ENCODE measurements at regions not wholly inside any gene's neighbourhood (a gene's known extent, or its start where the extent isn't known, plus 50 kb on each side); places are given as distances from the start of the nearest gene placed in this dataset.

- Mint-ChIP-seq H3K27ac (no peak overlapping the region), H3K9me3 (peaks cover 2% of the 10 kb centered on the region), H3K36me3 (no peaks in the 10 kb centered on the region), H3K4me1 (peaks cover 22% of the 10 kb centered on the region), H3K4me3 (no peak overlapping the region)
- no peak for ATAC-seq
- DNase-seq (ENCODE audit: low spot score in 2 of 2): no peak
Observed at GRCh38 chr11:128407962-128408361, 179.4 kb downstream of the ETS1 start.

GRCh38 chr11:128405714-128406662 lies 181.4 kb downstream of the ETS1 start:
- Mint-ChIP-seq H3K27ac (no peak overlapping the region), H3K4me3 (no peak overlapping the region), H3K4me1 (peaks cover 20% of the 10 kb centered on the region), H3K36me3 (no peaks in the 10 kb centered on the region), H3K9me3 (peaks cover 2% of the 10 kb centered on the region)
- DNase-seq (ENCODE audit: low spot score in 2 of 2): no peak
- no peak for ATAC-seq

- no peaks in the 10 kb centered on the region for H3K9me3 Mint-ChIP-seq
- no peak overlapping the region for H3K4me3 Mint-ChIP-seq
- peaks cover 20% of the 10 kb centered on the region for H3K4me1 Mint-ChIP-seq
- no peaks in the 10 kb centered on the region for H3K36me3 Mint-ChIP-seq
- H3K27ac Mint-ChIP-seq: no peak overlapping the region
- DNase-seq (ENCODE audit: low spot score in 2 of 2) (no peak), ATAC-seq (no peak)
Observed at GRCh38 chr11:128405112-128405511, 182.2 kb downstream of the ETS1 start.

- H3K36me3 Mint-ChIP-seq: no peaks in the 10 kb centered on the region
- peaks cover 24% of the 10 kb centered on the region for H3K4me1 Mint-ChIP-seq
- H3K9me3 Mint-ChIP-seq: no peaks in the 10 kb centered on the region
- DNase-seq (ENCODE audit: low spot score in 2 of 2) (no peak), ATAC-seq (no peak)
- H3K4me3 Mint-ChIP-seq: no peak overlapping the region
- no peak overlapping the region for H3K27ac Mint-ChIP-seq
Observed at GRCh38 chr11:128404437-128404836, 182.9 kb downstream of the ETS1 start.

GRCh38 chr11:128400382-128401203 lies 186.8 kb downstream of the ETS1 start:
- no peak for ATAC-seq
- no peaks in the 10 kb centered on the region for H3K36me3 Mint-ChIP-seq
- no peak overlapping the region for H3K4me3 Mint-ChIP-seq
- no peak for DNase-seq (ENCODE audit: low spot score in 2 of 2)
- peaks cover 28% of the 10 kb centered on the region for H3K4me1 Mint-ChIP-seq
- H3K27ac Mint-ChIP-seq: no peak overlapping the region
- no peaks in the 10 kb centered on the region for H3K9me3 Mint-ChIP-seq

GRCh38 chr11:128399251-128400121 lies 187.9 kb downstream of the ETS1 start:
- DNase-seq (ENCODE audit: low spot score in 2 of 2): no peak
- Mint-ChIP-seq H3K9me3 (no peaks in the 10 kb centered on the region), H3K36me3 (no peaks in the 10 kb centered on the region), H3K4me1 (peaks cover 33% of the 10 kb centered on the region), H3K27ac (no peak overlapping the region), H3K4me3 (no peak overlapping the region)
- ATAC-seq: peak; percentile 86

GRCh38 chr11:128398517-128399250 lies 188.7 kb downstream of the ETS1 start:
- no peak overlapping the region for H3K4me3 Mint-ChIP-seq
- no peak overlapping the region for H3K27ac Mint-ChIP-seq
- ATAC-seq (peak; percentile 12), DNase-seq (ENCODE audit: low spot score in 2 of 2) (no peak)
- no peaks in the 10 kb centered on the region for H3K36me3 Mint-ChIP-seq
- H3K9me3 Mint-ChIP-seq: no peaks in the 10 kb centered on the region
- H3K4me1 Mint-ChIP-seq: peaks cover 33% of the 10 kb centered on the region

GRCh38 chr11:128397362-128397761 lies 190.0 kb downstream of the ETS1 start:
- H3K9me3 Mint-ChIP-seq: no peaks in the 10 kb centered on the region
- H3K4me1 Mint-ChIP-seq: peaks cover 33% of the 10 kb centered on the region
- ATAC-seq: peak; percentile 77

GRCh38 chr11:128394431-128395089 lies 192.8 kb downstream of the ETS1 start:
- Mint-ChIP-seq H3K27ac (no peak overlapping the region), H3K36me3 (no peaks in the 10 kb centered on the region), H3K9me3 (no peaks in the 10 kb centered on the region), H3K4me1 (peaks cover 34% of the 10 kb centered on the region), H3K4me3 (no peak overlapping the region)
- no peak for DNase-seq (ENCODE audit: low spot score in 2 of 2)
- no peak for ATAC-seq

More at GRCh38 chr11:128397362-128397761, 190.0 kb downstream of the ETS1 start:
- H3K4me3 Mint-ChIP-seq: no peak overlapping the region
- no peak overlapping the region for H3K27ac Mint-ChIP-seq
- DNase-seq (ENCODE audit: low spot score in 2 of 2): no peak
- H3K36me3 Mint-ChIP-seq: no peaks in the 10 kb centered on the region

GRCh38 chr11:128392259-128392658 lies 195.1 kb downstream of the ETS1 start:
- Mint-ChIP-seq H3K36me3 (no peaks in the 10 kb centered on the region), H3K4me3 (no peak overlapping the region), H3K27ac (no peak overlapping the region), H3K4me1 (peaks cover 19% of the 10 kb centered on the region), H3K9me3 (no peaks in the 10 kb centered on the region)
- DNase-seq (ENCODE audit: low spot score in 2 of 2) (no peak), ATAC-seq (no peak)

- Mint-ChIP-seq H3K4me1 (peaks cover 19% of the 10 kb centered on the region), H3K4me3 (no peak overlapping the region), H3K27ac (no peak overlapping the region), H3K9me3 (no peaks in the 10 kb centered on the region), H3K36me3 (no peaks in the 10 kb centered on the region)
- no peak for ATAC-seq
- no peak for DNase-seq (ENCODE audit: low spot score in 2 of 2)
Observed at GRCh38 chr11:128391811-128392210, 195.5 kb downstream of the ETS1 start.

- DNase-seq (ENCODE audit: low spot score in 2 of 2): no peak
- H3K4me3 Mint-ChIP-seq: no peak overlapping the region
- H3K9me3 Mint-ChIP-seq: no peaks in the 10 kb centered on the region
- peaks cover 21% of the 10 kb centered on the region for H3K4me1 Mint-ChIP-seq
- ATAC-seq: no peak
- H3K36me3 Mint-ChIP-seq: peaks cover 7% of the 10 kb centered on the region
- no peak overlapping the region for H3K27ac Mint-ChIP-seq
Observed at GRCh38 chr11:128390246-128390645, 197.1 kb downstream of the ETS1 start.

- Mint-ChIP-seq H3K4me3 (no peak overlapping the region), H3K9me3 (no peaks in the 10 kb centered on the region), H3K36me3 (peaks cover 7% of the 10 kb centered on the region)
Observed at GRCh38 chr11:128389461-128389976, 197.8 kb downstream of the ETS1 start.

More at GRCh38 chr11:128389461-128389976, 197.8 kb downstream of the ETS1 start:
- DNase-seq (ENCODE audit: low spot score in 2 of 2) (no peak), ATAC-seq (no peak)
- H3K27ac Mint-ChIP-seq: peak overlapping the region; percentile 76
- peaks cover 19% of the 10 kb centered on the region for H3K4me1 Mint-ChIP-seq
